Ascending aorta (tissue), 2 donors: ENCODE measurements at regions not wholly inside any gene's neighbourhood (a gene's known extent, or its start where the extent isn't known, plus 50 kb on each side); places are given as distances from the start of the nearest gene placed in this dataset.

ENCODE experiments used
- DNase-seq, 2 donors: peaks; one replicate each; pipeline ENCODE4 v3.0.0-alpha.2; 2019; ENCODE audit warnings: low spot score in 2 of 2
- H3K27ac ChIP-seq, 2 donors: fragments of 200-600 bp; sonication (generic); one replicate each; pipeline ENCODE4 v1.5.1; 2016 to 2017; ENCODE audit warnings: mild to moderate bottlenecking in 1 of 2
- H3K27me3 ChIP-seq: fragments of 200-600 bp; sonication (generic); one replicate; pipeline ENCODE4 v1.5.1; 2017
- H3K36me3 ChIP-seq, 2 donors: fragments of 200-600 bp; sonication (generic); one replicate each; pipeline ENCODE4 v1.5.1; 2016
- H3K4me1 ChIP-seq, 2 donors: fragments of 200-600 bp; sonication (generic); one replicate each; pipeline ENCODE4 v1.5.1; 2016 to 2017; ENCODE audit warnings: mild to moderate bottlenecking in 1 of 2
- H3K4me3 ChIP-seq, 2 donors: fragments of 200-600 bp; sonication (generic); one replicate each; pipeline ENCODE4 v1.5.1; 2016 to 2017; ENCODE audit warnings: mild to moderate bottlenecking in 1 of 2
- H3K9me3 ChIP-seq, 2 donors: fragments of 200-600 bp; sonication (generic); one replicate each; pipeline ENCODE4 v1.5.1; 2016
- CTCF ChIP-seq, 3 experiments: fragments of 200-600 bp in 2 of 3; fragments of 450-650 bp in 1 of 3; sonication (generic) in 2 of 3; IDR thresholded peaks; one replicate each; pipeline ENCODE4 v1.5.1; 2016 to 2019; ENCODE audit warnings: antibody characterized with exemption in 3 of 3, mild to moderate bottlenecking in 1 of 3, moderate library complexity in 1 of 3
- intact Hi-C: fragments of 100-400 bp; cut with DNase I; formaldehyde crosslinking; loops from one replicate; pipeline ENCODE4 v1.15.1; 2023

GRCh38 chr6:164283574-164283973, 869.1 kb downstream of the QKI start:
- TF ChIP-seq CTCF (IDR thresholded peaks at IDR 0.05), result no peak
- no peaks in the 10 kb centered on the region for H3K9me3 ChIP-seq
- H3K27ac ChIP-seq, result no peak overlapping the region
- H3K4me3 ChIP-seq, result no peak overlapping the region
- DNase-seq, result no peak
- no peaks in the 10 kb centered on the region for H3K27me3 ChIP-seq
- no peaks in the 10 kb centered on the region for H3K4me1 ChIP-seq
- no peaks in the 10 kb centered on the region for H3K36me3 ChIP-seq
- intact Hi-C loops, result no loop called here

- no peak for DNase-seq
- H3K9me3 ChIP-seq, result no peaks in the 10 kb centered on the region
- no peaks in the 10 kb centered on the region for H3K27me3 ChIP-seq
- no peak overlapping the region for H3K4me3 ChIP-seq
- no peak overlapping the region for H3K27ac ChIP-seq
- TF ChIP-seq CTCF (IDR thresholded peaks at IDR 0.05), result no peak
- intact Hi-C loops, result no loop called here
- H3K4me1 ChIP-seq, result no peaks in the 10 kb centered on the region
- no peaks in the 10 kb centered on the region for H3K36me3 ChIP-seq
Measured at GRCh38 chr6:164276211-164276610, 861.7 kb downstream of the QKI start.

- H3K9me3 ChIP-seq, result no peaks in the 10 kb centered on the region
- intact Hi-C loops, result no loop called here
- H3K27ac ChIP-seq, result no peak overlapping the region
- no peak for TF ChIP-seq CTCF (IDR thresholded peaks at IDR 0.05)
- H3K4me3 ChIP-seq, result no peak overlapping the region
- no peaks in the 10 kb centered on the region for H3K36me3 ChIP-seq
- no peaks in the 10 kb centered on the region for H3K4me1 ChIP-seq
- DNase-seq, result no peak
- no peaks in the 10 kb centered on the region for H3K27me3 ChIP-seq
Measured at GRCh38 chr6:164275773-164276172, 861.3 kb downstream of the QKI start.

GRCh38 chr6:164274493-164274892, 860.0 kb downstream of the QKI start:
- Histone ChIP-seq H3K9me3 (no peaks in the 10 kb centered on the region), H3K36me3 (no peaks in the 10 kb centered on the region)

GRCh38 chr6:164273491-164273890, 859.0 kb downstream of the QKI start:
- Histone ChIP-seq H3K4me3 (no peak overlapping the region), H3K27ac (no peak overlapping the region), H3K27me3 (no peaks in the 10 kb centered on the region), H3K9me3 (no peaks in the 10 kb centered on the region), H3K4me1 (no peaks in the 10 kb centered on the region), H3K36me3 (no peaks in the 10 kb centered on the region)
- no peak for TF ChIP-seq CTCF (IDR thresholded peaks at IDR 0.05)
- DNase-seq, result no peak
- intact Hi-C loops, result no loop called here

More at GRCh38 chr6:164274493-164274892, 860.0 kb downstream of the QKI start:
- Histone ChIP-seq H3K4me3 (no peak overlapping the region), H3K4me1 (no peaks in the 10 kb centered on the region), H3K27me3 (no peaks in the 10 kb centered on the region), H3K27ac (no peak overlapping the region)
- no peak for TF ChIP-seq CTCF (IDR thresholded peaks at IDR 0.05)
- DNase-seq, result no peak
- intact Hi-C loops, result no loop called here

GRCh38 chr6:164266851-164267250, 852.3 kb downstream of the QKI start:
- intact Hi-C loops, result no loop called here
- no peak for DNase-seq

More at GRCh38 chr6:164266851-164267250, 852.3 kb downstream of the QKI start:
- H3K27me3 ChIP-seq, result no peaks in the 10 kb centered on the region
- H3K27ac ChIP-seq, result no peak overlapping the region
- H3K36me3 ChIP-seq, result no peaks in the 10 kb centered on the region
- no peaks in the 10 kb centered on the region for H3K9me3 ChIP-seq
- no peak overlapping the region for H3K4me3 ChIP-seq
- H3K4me1 ChIP-seq, result no peaks in the 10 kb centered on the region
- TF ChIP-seq CTCF (IDR thresholded peaks at IDR 0.05), result no peak
